ENCODE measurements at regions not wholly inside any gene's neighbourhood (a gene's known extent, or its start where the extent isn't known, plus 50 kb on each side); places are given as distances from the start of the nearest gene placed in this dataset.
"Not testable (repeated sequence)": the region's sequence is repeated elsewhere in the genome, so short reads cannot be mapped to it uniquely, and the experiment has no call there.

DNA sequence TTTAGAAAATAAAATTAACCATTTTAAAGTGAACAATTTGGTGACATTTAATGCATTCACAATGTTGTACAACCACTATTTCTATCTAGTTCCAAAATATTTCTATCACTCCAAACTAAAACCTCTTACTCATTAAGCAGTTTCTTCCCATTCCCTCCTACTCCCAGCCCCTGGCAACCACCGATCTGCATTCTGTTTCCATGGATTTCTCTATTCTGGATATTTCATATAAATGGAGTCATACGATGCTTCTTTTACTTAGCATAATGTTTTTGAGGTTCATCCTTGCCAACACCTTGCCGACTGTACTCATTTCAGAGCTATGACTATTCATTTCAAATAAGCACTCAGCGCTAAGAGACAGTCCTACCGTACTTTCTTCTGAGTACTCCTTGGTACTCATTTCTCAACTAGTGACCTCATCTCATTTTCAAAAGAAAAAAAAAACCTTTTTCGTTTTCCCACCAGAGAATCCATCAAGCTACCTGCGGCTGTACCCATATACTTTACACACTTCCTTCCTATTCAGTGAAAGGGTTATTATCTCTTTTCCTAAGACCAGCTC lies 259.2 kb downstream of the UTRN start:
- no peak for DNase-seq

DNA sequence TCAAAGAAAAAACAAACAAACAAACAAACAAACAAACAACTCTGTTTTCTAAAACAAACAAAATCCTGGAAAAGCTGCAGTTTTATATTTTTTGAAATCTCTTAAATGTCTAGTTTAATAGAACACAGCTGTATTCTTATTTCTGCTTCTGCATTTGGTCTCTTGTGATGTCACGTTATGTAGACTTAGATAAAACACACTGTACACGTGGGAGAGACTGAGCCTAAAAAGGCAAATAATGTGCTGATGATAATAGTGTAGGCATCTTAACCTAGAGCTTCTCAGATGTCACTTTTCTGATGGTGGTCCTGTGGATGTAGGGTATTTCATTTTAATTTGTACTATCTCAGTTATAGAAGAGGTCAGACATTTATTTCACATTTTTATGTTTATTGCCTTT lies 261.7 kb downstream of the UTRN start:
- no peak for DNase-seq

DNA sequence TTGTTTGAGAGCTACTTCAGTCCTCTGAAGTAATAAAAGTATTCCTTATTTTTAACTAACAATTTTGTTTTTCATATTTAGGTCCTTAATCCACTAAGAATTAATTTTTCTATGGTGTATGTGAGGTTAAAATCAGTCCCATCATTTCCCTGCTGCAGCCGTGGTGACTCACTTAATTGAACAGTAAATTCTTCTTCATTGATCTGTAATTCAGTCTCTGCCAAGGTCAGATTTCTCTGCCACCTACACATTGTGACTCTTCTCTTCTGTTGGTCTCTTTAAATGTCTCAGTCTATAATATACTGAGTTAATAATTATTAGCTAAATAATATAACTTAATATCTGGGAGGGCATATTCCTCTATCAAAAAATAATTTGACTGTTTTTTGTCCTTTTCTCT lies 262.3 kb downstream of the UTRN start:
- no peak for DNase-seq

DNA sequence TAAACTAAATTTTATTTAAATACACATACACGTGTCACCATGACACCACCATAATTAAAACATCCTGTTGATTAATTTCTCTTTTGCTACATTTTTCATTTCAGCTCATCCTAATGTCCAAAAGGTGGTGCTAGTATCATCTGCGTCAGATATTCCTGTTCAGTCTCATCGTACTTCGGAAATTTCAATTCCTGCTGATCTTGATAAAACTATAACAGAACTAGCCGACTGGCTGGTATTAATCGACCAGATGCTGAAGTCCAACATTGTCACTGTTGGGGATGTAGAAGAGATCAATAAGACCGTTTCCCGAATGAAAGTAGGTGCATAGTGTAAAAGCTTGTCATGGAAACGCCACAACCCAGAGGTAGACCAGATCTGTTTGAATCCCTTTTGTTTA lies 263.4 kb downstream of the UTRN start:
- DNase-seq: no peak

DNA sequence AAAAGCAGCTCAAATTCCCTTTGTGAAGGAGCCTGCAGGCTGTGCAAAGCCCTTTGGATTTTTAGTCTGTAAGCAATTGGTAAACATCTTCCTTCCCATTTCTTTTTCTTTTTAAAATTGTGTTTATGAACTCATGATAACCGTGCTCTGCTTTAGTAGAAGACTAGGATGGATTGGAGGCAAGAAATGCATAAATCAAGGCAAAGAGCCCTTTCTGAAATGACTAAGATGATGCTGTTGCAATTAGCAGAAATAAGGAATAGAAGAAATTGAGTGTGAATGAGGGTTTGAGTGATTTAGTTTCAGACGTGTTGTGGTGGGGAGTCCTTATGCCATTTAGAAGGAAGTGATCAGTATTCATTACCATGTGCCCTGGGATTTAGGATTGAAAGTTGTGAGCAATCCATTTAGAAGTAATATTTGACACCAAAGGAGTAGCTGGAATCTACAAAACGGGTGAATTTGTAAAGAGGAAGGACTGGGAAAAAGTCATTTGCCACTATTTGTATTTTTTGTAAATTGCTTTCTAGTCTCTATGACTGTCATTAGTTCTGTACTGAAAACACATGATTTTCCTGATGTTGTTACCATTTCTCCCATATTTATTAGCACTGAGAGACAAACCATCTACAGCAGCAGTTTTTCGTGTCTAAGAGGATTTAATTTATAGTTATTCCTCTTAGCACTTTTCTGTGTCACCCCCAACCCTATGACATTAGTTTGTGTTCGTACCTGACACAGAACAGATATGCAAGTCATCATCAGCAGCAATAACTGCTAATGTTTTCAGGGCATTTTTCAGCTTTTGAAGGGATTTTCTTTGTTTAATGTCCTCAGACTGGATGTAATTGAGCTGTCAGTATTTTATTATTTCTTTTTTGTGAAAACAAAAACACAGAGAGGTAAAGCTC lies 265.0 kb downstream of the UTRN start:
- DNase-seq: no peak

DNA sequence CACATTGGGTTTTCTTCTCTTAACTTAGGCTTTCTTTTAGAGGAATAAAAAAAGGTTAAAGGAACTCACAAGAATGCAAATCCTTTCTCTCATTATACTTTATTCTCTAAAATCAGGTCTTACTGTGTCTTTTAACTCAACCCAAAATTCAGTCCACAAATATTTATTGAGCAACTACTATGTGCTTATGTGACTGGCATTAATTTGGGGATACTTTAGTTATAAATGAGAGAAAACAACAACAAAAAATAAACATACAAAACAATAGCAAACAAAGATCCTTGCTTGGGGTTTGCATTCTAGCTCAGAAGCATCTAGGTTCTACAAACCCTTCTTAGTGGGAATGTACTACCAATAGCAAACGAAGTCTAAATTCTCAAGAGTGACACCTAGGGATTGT lies 266.2 kb downstream of the UTRN start:
- no peak for DNase-seq

DNA sequence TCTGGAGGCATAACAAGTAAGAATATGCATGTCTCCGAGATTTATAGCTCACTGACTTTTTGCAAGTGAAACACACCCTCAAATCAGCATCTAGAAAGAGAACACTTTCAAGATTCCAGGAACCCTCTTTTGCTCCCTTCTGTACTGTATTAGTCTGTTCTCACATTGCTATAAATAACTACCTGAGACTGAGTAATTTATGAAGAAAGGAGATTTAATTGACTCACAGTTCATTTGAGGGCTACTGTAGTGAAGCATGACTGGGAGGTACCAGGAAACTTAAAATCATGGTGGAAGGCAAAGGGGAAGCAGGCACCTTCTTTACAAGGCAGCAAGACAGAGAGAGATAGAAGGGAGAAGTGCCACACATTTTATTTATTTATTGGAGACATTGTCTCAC lies 269.9 kb downstream of the UTRN start:
- DNase-seq: no peak

DNA sequence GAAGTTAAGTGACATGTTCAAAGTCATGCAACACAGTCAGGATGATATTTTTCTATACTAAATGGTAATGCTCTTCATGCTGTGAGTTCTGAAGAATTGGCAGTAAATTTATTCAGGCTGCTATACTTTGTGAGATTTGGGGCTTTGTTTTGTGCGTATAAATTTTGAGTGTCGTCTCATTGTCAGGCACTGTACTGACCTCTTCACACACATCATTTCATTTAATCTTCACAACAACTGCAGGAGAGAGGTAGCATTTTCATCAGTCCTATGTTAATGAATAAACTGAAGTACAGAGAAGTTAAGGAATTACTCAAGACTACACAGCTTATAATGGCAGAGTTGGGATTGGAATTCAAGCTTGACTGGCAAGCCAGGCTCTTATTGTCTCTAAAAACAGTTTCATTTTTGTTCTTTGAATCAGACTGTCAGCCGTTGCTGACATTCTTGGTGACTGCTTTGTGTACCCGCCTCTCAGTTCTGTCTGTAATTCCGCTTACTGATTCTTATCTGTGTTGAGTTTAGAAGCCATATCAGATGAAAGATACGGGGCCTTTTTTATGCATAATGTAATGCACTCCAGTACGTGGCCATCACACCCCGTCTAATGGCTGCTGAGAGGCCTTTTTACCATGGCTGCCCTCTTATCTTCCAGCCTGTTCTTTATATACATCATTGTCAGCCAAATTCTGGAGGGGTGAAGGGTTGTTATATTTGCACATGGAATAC lies 274.9 kb downstream of the UTRN start:
- no peak for DNase-seq

DNA sequence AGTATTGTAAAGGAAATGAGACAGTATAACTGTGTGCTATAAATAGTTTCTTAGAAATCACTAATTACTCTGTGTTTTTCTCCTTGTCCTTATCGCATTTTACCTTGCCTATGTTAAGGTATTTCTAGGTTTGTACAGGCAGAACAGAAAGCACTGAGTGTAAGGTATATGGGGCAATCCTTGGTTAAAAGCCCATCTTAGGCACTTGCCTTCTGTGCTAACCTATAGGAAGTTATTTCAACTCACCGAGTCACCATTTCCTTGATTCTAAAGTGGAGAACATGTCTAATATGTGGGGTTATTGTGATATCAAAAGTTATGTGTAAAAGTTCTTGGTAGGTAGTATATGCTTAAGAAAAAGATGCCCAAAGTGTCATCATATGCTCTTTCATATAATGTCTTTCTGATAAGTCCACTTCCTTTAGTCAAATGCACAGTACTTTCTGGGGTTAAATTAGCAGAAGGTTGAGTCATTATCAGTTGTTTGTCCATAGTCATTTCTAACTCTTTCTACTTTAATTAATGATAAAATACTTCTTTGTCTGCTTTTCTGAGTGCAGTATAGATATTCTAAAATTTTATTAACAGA lies 276.4 kb downstream of the UTRN start:
- no peak for DNase-seq

DNA sequence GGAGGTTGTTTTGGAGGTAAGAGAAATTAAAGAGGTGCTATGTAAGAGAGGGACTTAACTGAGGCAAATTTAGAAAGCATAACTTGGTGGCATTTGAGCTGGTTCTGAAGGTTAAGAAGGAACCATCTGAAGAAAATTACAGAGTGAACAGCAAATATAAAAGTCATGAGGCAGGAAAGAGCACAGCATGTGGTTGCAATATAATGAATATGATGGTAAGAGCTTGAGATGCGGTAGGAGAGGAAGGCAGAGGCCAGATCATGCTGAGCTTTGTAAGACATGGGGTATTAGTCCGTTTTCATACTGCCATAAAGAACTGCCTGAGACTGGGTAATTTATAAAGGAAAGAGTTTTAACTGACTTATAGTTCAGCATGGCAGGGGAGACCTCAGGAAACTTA lies 279.1 kb downstream of the UTRN start:
- DNase-seq: no peak

DNA sequence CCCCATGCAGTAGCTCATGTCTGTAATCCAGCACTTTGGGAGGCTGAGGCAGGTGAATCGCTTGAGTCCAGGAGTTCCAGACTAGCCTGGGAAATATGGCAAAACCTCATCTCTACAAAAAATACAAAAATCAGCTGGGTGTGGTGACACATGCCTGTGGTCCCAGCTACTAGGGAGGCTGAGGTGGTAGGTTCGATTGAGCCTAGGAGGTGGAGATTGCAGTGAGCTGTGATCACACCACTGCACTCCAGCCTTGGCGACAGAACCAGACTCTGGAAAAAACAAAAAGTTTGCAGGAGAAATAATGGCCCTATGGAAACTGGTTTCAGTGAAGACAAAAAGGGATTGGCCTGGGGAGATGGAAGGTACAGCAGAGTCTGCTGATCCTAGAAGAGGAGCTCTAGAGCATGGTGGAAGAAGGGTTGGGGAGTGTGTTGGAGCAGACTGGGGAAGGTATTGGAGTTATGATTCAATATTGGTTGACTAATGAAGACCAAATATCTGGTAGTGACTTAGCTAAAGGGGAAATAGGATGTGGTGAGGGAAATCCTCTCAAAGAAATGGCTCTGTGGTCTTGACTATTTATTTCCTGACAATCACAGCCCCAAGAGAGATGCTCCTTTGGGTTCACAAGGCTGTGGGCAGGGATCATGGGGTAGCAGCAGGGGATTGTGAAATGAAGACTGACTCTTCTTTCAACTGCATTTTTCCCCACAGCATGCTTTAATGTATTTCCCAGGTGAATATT lies 281.9 kb downstream of the UTRN start:
- no peak for DNase-seq

DNA sequence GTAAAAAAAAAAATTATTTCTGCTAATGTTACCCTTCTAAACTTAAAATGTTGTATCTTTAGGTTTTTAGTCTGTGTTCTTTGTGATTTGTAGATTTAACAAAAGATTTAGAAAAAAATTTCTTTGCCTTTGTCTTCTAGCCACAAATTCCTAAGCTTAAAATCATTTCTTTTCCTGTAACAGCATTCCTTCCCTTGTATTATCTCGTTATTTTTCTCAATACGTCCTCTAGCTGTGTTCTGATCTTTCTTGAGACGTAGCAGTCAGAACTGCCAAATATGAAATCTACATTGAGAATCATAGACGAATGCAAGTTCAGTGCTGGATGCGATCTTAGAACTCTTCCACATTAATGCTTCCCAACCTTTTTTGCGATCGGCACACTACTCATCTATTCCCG lies 283.1 kb downstream of the UTRN start:
- DNase-seq: no peak

DNA sequence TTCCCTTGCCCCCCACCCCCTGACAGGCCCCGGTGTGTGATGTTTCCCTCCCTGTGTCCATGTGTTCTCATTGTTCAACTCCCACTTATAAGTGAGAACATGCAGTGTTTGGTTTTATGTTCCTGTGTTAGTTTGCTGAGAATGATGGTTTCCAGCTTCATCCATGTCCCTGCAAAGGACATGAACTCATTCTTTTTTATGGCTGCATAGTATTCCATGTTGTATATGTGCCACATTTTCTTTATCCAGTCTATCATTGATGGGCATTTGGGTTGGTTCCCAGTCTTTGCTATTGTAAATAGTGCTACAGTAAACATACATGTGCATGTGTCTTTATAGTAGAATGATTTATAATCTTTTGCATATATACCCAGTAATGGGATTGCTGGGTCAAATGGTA lies 287.4 kb downstream of the UTRN start:
- DNase-seq: not testable (repeated sequence)

DNA sequence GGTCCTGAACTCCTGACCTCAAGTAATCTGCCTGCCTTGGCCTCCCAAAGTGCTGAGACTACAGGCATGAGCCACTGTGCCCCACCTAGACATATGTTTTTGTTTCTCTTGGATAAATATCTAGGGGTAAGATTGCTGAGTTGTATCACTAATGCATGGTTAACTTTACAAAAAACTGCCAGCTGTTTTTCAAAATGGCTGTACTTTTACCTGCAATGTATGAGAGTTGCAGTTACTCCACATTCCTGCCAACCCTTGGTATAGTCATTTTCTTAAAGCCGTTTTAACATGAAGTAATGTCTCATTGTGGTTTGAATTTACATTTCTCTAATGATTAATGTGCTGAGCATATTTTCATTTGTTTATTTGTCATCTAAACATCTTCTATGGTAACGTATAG lies 289.7 kb downstream of the UTRN start:
- DNase-seq: no peak

DNA sequence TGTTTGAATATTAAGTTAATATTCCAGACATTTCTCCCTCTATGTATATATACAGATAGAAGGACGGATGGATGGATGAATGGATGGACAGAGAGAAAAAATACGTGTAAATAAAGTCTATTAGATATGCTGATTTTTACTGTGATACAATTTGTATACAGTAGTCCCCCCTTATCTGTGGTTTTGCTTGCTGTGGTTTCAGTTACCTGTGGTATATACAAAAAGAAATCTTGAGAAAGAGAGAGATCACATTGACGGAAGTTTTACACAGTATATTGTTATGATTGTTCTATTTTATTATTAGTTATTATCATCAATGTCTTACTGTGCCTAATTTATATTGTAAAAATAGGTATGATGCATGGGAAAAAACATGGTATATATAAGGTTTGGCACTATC lies 290.2 kb downstream of the UTRN start:
- no peak for DNase-seq

DNA sequence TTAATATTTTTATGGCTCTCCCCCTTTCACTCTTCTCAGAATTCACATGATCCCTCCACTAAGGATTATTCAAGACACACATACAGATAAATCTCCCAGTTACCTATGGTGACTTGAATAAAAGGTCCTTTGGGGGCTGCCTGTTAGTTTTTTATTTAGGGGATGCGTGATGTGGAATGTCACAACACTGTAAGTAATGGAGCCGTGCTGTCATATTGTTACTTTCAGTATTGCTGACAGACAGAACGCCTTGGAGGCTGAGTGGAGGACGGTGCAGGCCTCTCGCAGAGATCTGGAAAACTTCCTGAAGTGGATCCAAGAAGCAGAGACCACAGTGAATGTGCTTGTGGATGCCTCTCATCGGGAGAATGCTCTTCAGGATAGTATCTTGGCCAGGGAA lies 291.7 kb downstream of the UTRN start:
- DNase-seq: no peak

DNA sequence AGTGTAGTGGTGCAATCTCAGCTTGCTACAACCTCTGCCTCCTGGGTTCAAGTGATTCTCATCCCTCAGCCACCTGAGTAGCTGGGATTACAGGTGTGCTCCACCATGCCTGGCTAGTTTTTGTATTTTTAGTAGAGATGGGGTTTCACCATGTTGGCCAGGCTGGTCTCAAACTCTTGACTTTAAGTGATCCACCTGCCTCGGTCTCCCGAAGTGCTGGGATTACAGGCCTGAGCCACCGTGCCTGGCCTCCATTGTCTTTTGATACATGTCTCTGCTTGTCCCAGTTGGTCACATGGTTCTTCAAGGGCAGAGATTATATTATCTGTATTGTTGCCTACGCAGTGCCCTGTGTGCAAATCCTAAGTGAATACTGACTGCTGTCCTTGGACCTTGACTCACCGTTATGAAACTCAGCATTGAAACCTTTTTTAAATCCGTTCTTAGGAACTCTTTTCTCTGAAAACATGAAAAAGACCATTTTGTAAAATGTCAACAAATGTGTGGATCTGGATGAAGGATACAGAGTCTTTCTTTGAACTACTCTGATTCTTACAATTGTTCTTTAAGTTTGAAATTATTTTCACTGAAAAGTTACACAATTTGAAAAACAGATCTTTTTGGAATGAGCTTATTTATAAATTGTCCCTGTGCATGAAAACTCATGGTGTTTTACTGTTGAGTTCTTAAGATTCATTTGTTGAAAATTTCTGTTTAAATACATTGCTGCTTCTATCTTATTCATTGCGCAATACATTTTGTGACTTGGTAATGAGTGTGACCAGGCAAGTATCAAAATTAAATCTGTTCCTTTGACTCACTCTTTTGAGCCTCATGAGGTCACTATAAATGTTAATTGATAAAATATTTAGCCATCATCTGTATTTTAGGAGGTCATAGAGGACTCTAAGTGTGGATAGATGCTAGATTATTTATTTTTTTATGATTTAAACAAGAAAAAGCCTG lies 293.5 kb downstream of the UTRN start:
- no peak for DNase-seq

DNA sequence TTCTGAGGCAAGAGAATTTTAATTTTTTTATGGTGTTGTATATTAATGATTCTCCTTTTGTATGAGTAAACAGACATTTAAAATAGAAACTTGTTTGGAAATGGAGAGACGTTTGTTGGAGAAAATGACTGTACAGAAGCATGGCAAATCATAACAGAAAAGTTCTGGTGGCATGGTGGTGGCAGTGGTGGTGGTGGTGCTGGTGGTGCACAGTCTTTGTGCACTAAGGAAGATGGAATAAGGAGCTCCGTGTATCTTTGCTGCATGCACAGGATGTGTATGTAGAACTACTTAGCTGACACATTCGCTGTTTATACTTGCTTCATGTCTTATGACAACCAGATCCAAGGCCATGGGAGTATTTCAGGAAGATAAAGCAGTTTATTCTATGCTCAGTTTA lies 294.9 kb downstream of the UTRN start:
- no peak for DNase-seq

DNA sequence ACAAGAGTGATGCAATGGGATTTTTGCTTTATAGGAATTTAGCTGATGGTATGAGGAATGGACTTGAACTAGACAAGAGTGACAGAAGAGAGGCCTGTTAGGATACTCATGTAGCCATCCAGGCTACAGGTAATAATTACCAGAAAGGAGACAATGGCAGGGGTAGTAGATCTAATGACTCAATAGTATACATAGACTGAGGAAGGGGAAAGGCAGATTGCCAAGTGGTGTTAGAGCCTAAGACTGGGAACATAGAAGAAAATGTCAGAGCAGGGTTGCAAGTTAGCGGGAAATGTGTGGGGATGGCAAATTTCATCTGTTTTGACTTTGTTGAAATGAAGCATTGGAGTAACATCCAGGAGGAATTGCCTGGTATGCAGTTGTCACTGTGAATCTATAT lies 295.6 kb downstream of the UTRN start:
- no peak for DNase-seq

DNA sequence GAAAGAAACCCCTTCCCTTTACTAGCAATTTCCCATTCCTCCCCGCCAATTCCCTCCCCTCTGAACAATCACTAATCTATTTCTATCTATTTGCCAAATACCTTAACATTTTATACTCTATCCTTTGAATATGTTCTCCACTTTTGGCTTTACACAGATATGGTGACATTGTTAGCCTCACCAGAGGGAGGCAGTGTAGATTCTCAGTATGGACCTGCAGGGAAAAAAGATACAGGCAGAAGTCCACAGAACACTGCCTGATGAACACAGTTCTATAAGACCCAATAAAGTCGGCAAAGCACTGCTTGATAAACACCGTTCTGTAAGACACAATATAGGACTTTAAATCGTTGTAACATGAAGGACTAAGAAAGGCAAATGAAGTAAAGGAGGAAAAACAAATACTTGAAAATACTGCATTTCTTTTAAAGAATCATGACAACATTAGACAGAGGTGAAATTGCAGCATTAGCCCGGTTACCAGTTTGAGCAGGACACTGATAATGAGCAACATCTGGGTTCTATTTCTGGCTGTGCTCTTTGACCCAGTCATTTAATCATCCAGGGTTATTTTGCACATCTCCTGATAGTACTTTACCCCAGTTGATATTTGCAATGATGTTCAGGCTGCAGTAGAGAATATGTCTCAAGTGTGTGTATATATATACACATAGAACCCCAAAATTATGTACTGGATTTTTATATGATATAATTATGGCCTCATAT lies 296.8 kb downstream of the UTRN start:
- DNase-seq: peak; percentile 1
